Right lobe of liver (tissue), 4 donors: ENCODE measurements at regions not wholly inside any gene's neighbourhood (a gene's known extent, or its start where the extent isn't known, plus 50 kb on each side); places are given as distances from the start of the nearest gene placed in this dataset.

Source experiments
- POLR2A ChIP-seq: fragments of 450-650 bp; IDR thresholded peaks from one replicate; pipeline ENCODE4 v1.6.1; 2017; ENCODE audit warnings: antibody characterized with exemption, mild to moderate bottlenecking
- TF ChIP-seq, protein P1 (sequence below), 4 donors: fragments of 200-600 bp in 3 of 4; fragments of 450-650 bp in 1 of 4; IDR thresholded peaks; one replicate each; pipeline versions ENCODE4 v1.5.1 to v1.8.0; 2016 to 2022; ENCODE audit warnings: antibody characterized with exemption in 4 of 4, mild to moderate bottlenecking in 2 of 4
- donor health status: DM: no; HTN: no; CAD: no.
- donor health status: DM: no; HTN: no; CAD: no.
- donor health status: DM: no; HTN: yes; CAD: no.

DNA sequence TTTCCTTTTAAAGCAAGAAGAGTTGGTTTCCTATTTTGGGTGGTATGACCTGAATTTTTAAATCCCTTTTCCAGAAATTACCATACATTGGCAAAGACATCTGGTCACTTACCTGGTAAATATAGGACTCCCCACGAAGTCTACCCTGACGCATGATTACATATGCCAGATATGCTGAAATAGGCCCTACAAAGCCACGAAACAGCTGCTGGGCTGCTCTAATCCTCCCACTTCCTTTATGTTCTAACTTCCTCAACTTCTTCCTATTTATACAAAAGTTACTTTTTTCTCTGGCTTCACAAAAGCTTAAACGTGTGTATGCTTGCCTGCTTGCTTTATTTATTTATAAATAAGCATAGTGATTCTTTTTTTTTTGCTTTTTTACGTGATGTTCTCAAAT, 186.0 kb upstream of the EPHA4 start:
- TF ChIP-seq POLR2A: no peak
- TF ChIP-seq, protein P1, sequence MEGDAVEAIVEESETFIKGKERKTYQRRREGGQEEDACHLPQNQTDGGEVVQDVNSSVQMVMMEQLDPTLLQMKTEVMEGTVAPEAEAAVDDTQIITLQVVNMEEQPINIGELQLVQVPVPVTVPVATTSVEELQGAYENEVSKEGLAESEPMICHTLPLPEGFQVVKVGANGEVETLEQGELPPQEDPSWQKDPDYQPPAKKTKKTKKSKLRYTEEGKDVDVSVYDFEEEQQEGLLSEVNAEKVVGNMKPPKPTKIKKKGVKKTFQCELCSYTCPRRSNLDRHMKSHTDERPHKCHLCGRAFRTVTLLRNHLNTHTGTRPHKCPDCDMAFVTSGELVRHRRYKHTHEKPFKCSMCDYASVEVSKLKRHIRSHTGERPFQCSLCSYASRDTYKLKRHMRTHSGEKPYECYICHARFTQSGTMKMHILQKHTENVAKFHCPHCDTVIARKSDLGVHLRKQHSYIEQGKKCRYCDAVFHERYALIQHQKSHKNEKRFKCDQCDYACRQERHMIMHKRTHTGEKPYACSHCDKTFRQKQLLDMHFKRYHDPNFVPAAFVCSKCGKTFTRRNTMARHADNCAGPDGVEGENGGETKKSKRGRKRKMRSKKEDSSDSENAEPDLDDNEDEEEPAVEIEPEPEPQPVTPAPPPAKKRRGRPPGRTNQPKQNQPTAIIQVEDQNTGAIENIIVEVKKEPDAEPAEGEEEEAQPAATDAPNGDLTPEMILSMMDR (IDR thresholded peaks at IDR 0.05): no peak
